ENCODE measurements at regions not wholly inside any gene's neighbourhood (a gene's known extent, or its start where the extent isn't known, plus 50 kb on each side); places are given as distances from the start of the nearest gene placed in this dataset.

DNA sequence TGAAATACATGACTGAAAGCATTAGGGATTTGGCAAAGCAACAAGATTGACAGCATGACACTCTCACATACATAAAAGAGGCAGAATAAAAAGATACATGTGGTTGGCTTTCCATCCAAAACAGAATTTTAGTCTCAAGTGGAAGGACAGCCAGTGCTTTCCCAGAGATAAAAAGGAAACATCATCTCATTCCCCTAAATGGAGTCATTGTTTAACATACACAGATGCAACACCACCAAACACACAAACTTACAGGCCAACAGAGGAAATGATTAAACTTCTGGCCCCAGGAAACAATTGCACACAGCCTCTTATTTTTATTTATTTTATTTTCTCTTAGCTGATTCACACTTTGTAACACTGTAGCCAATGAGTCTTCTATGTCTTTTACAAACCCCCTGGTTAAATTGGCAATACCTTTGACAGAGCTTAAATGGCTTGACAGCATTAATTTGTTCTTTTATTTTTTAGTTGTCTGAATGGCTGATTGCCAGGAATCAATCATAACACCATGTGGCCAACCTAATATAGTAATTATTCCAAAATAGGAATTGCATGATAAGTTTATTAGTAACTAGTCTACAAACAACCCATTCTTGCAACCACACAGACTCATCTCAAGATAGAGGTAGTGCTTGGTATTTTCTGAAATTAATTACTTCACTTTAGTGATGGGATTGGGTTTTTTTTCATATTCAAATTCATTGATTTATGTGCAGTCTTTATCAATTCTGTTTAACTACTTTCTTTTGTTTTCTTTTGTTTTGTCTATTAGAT, 190.5 kb downstream of the RND3 start:
- no peaks in the 10 kb centered on the region for H3K9me2 ChIP-seq
- peaks cover 7% of the 10 kb centered on the region for H3K9me3 ChIP-seq
- POLR2A ChIA-PET = no interaction called here
- peaks cover 0 to 4% of the 10 kb centered on the region in 2 experiments; a peak in 2 of 4 replicates for H3K4me1 ChIP-seq (ENCODE audit: control insufficient read depth in 1 of 2, insufficient read depth in 2 of 2, low read depth in 1 of 2, low read length in 1 of 2)
- no peak overlapping the region for H2AFZ ChIP-seq (ENCODE audit: low read depth)
- no peaks in the 10 kb centered on the region for H3K36me3 ChIP-seq (replicated peaks in 1 of 2; ENCODE audit: control insufficient read depth in 1 of 2, insufficient read depth in 2 of 2, low read length in 1 of 2)
- H3K79me2 ChIP-seq (ENCODE audit: insufficient read depth) = no peaks in the 10 kb centered on the region
- TF ChIP-seq SIN3A (IDR thresholded peaks at IDR 0.05; ENCODE audit: borderline replicate concordance, low read depth, low read length) = no peak
- no peak for TF ChIP-seq GATA2 (CRISPR knock-in tag; IDR thresholded peaks at IDR 0.05)
- no peak for TF ChIP-seq FOXM1 (IDR thresholded peaks at IDR 0.05; ENCODE audit: low read depth)
- TF ChIP-seq, protein P1, sequence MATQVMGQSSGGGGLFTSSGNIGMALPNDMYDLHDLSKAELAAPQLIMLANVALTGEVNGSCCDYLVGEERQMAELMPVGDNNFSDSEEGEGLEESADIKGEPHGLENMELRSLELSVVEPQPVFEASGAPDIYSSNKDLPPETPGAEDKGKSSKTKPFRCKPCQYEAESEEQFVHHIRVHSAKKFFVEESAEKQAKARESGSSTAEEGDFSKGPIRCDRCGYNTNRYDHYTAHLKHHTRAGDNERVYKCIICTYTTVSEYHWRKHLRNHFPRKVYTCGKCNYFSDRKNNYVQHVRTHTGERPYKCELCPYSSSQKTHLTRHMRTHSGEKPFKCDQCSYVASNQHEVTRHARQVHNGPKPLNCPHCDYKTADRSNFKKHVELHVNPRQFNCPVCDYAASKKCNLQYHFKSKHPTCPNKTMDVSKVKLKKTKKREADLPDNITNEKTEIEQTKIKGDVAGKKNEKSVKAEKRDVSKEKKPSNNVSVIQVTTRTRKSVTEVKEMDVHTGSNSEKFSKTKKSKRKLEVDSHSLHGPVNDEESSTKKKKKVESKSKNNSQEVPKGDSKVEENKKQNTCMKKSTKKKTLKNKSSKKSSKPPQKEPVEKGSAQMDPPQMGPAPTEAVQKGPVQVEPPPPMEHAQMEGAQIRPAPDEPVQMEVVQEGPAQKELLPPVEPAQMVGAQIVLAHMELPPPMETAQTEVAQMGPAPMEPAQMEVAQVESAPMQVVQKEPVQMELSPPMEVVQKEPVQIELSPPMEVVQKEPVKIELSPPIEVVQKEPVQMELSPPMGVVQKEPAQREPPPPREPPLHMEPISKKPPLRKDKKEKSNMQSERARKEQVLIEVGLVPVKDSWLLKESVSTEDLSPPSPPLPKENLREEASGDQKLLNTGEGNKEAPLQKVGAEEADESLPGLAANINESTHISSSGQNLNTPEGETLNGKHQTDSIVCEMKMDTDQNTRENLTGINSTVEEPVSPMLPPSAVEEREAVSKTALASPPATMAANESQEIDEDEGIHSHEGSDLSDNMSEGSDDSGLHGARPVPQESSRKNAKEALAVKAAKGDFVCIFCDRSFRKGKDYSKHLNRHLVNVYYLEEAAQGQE (IDR thresholded peaks at IDR 0.05; ENCODE audit: low read depth, low read length) = no peak
- no peak for TF ChIP-seq MEF2A (IDR thresholded peaks at IDR 0.05; ENCODE audit: borderline replicate concordance, low read depth)
- TF ChIP-seq FOXJ3 (CRISPR knock-in tag; IDR thresholded peaks at IDR 0.05) = no peak
- TF ChIP-seq RFX5 (IDR thresholded peaks at IDR 0.05; ENCODE audit: low read length) = no peak
- no peak for TF ChIP-seq YY1 (IDR thresholded peaks at IDR 0.05; ENCODE audit: low read depth)
- no peak for TF ChIP-seq EP300 (IDR thresholded peaks at IDR 0.05; ENCODE audit: borderline replicate concordance in 1 of 2, low read depth in 1 of 2, low read length in 1 of 2)
- H3K4me3 ChIP-seq (ENCODE audit: low read depth in 2 of 2, low read length in 1 of 2) = no peak overlapping the region
- no peak overlapping the region for H3K4me2 ChIP-seq
- H3K27ac ChIP-seq (ENCODE audit: low read depth in 2 of 2, low read length in 1 of 2) = peak overlapping the region in 1 of 2 experiments; percentile 43; a peak in 1 of 4 replicates
- no peak for DNase-seq
- H3F3A ChIP-seq (replicated peaks; ENCODE audit: insufficient read depth) = no peaks in the 10 kb centered on the region
- no peaks in the 10 kb centered on the region for H4K20me1 ChIP-seq (ENCODE audit: insufficient read depth)
- no peak overlapping the region for H3K9ac ChIP-seq
- H3K27me3 ChIP-seq (ENCODE audit: insufficient read depth) = no peaks in the 10 kb centered on the region
- CTCF ChIA-PET = no interaction called here

DNA sequence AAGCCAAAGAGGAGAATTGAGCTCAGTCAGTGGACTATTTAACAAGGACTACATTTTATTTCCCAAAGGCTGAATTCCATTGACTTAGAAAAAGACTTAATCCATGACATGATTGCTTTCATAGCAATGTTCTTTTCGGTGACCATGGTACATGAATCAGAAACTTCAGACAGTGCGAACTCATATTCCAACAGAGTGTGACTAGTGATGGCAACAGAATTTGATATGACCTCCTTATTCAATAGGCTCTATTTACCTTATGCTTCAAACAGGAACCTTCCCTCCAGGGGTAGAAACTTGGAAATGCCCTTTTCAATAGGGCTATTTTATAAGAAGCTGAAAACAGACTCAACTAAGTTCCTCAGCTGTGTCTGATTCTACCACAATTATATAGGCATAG, 191.9 kb downstream of the RND3 start:
- 94% methylated on average over 2 of the region's 2 CpGs for WGBS (ENCODE audit: low lambda C conversion rate)
- H3K79me2 ChIP-seq (ENCODE audit: insufficient read depth) = no peaks in the 10 kb centered on the region
- no peak overlapping the region for H3K4me2 ChIP-seq
- ChIA-PET CTCF (no interaction called here), POLR2A (no interaction called here)
- no peaks in the 10 kb centered on the region for H3F3A ChIP-seq (replicated peaks; ENCODE audit: insufficient read depth)
- no peak overlapping the region for H3K27ac ChIP-seq (ENCODE audit: low read depth in 2 of 2, low read length in 1 of 2)
- H2AFZ ChIP-seq (ENCODE audit: low read depth) = no peak overlapping the region
- no peaks in the 10 kb centered on the region for H3K36me3 ChIP-seq (replicated peaks in 1 of 2; ENCODE audit: control insufficient read depth in 1 of 2, insufficient read depth in 2 of 2, low read length in 1 of 2)
- TF ChIP-seq RCOR1 (IDR thresholded peaks at IDR 0.05; ENCODE audit: low read length) (no peak), POLR2AphosphoS5 (IDR thresholded peaks at IDR 0.05; ENCODE audit: low read depth, low read length) (no peak), ELF1 (IDR thresholded peaks at IDR 0.05) (no peak), RAD21 (IDR thresholded peaks at IDR 0.05; ENCODE audit: low read length) (no peak), TEAD4 (IDR thresholded peaks at IDR 0.05; ENCODE audit: borderline replicate concordance, insufficient read depth) (no peak), MEF2A (IDR thresholded peaks at IDR 0.05; ENCODE audit: borderline replicate concordance, low read depth) (no peak), RXRA (IDR thresholded peaks at IDR 0.05; ENCODE audit: borderline replicate concordance, low read depth) (no peak), CHD2 (IDR thresholded peaks at IDR 0.05; ENCODE audit: low read length, partially characterized antibody) (no peak), EZH2phosphoT487 (IDR thresholded peaks at IDR 0.05; ENCODE audit: borderline replicate concordance, low read depth) (no peak), RFX5 (IDR thresholded peaks at IDR 0.05; ENCODE audit: low read length) (no peak)
- TF ChIP-seq, protein P2, sequence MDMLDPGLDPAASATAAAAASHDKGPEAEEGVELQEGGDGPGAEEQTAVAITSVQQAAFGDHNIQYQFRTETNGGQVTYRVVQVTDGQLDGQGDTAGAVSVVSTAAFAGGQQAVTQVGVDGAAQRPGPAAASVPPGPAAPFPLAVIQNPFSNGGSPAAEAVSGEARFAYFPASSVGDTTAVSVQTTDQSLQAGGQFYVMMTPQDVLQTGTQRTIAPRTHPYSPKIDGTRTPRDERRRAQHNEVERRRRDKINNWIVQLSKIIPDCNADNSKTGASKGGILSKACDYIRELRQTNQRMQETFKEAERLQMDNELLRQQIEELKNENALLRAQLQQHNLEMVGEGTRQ (IDR thresholded peaks at IDR 0.05; ENCODE audit: borderline replicate concordance, low read depth, low read length) = no peak
- TF ChIP-seq, protein P3, sequence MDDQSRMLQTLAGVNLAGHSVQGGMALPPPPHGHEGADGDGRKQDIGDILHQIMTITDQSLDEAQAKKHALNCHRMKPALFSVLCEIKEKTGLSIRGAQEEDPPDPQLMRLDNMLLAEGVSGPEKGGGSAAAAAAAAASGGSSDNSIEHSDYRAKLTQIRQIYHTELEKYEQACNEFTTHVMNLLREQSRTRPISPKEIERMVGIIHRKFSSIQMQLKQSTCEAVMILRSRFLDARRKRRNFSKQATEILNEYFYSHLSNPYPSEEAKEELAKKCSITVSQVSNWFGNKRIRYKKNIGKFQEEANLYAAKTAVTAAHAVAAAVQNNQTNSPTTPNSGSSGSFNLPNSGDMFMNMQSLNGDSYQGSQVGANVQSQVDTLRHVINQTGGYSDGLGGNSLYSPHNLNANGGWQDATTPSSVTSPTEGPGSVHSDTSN (IDR thresholded peaks at IDR 0.05) = no peak
- TF ChIP-seq, protein P4, sequence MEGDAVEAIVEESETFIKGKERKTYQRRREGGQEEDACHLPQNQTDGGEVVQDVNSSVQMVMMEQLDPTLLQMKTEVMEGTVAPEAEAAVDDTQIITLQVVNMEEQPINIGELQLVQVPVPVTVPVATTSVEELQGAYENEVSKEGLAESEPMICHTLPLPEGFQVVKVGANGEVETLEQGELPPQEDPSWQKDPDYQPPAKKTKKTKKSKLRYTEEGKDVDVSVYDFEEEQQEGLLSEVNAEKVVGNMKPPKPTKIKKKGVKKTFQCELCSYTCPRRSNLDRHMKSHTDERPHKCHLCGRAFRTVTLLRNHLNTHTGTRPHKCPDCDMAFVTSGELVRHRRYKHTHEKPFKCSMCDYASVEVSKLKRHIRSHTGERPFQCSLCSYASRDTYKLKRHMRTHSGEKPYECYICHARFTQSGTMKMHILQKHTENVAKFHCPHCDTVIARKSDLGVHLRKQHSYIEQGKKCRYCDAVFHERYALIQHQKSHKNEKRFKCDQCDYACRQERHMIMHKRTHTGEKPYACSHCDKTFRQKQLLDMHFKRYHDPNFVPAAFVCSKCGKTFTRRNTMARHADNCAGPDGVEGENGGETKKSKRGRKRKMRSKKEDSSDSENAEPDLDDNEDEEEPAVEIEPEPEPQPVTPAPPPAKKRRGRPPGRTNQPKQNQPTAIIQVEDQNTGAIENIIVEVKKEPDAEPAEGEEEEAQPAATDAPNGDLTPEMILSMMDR (IDR thresholded peaks at IDR 0.05) = no peak
- no peaks in the 10 kb centered on the region for H3K9me2 ChIP-seq
- no peaks in the 10 kb centered on the region for H3K27me3 ChIP-seq (ENCODE audit: insufficient read depth)
- no peaks in the 10 kb centered on the region for H3K9me3 ChIP-seq
- H3K4me1 ChIP-seq (ENCODE audit: control insufficient read depth in 1 of 2, insufficient read depth in 2 of 2, low read depth in 1 of 2, low read length in 1 of 2) = peaks cover 0 to 4% of the 10 kb centered on the region in 2 experiments; a peak in 2 of 4 replicates
- DNase-seq = no peak
- H3K9ac ChIP-seq = no peak overlapping the region
- H4K20me1 ChIP-seq (ENCODE audit: insufficient read depth) = no peaks in the 10 kb centered on the region
- H3K4me3 ChIP-seq (ENCODE audit: low read depth in 2 of 2, low read length in 1 of 2) = no peak overlapping the region
